K562 (cell line): ENCODE measurements at regions not wholly inside any gene's neighbourhood (a gene's known extent, or its start where the extent isn't known, plus 50 kb on each side); places are given as distances from the start of the nearest gene placed in this dataset.

Source experiments
- CCAR2 ChIP-seq: fragments of 200-400 bp; formaldehyde crosslinking; IDR thresholded peaks from 2 replicates; pipeline ENCODE4 v1.6.1; 2017; ENCODE audit warnings: mild to moderate bottlenecking, low read depth, low read length
- GABPA ChIP-seq: fragments of 200-800 bp; sonication (Bioruptor generic); conservative IDR thresholded peaks from 2 replicates; pipeline ENCODE4 v1.6.1; 2016; ENCODE audit warnings: low read depth, missing genetic modification characterization, missing compliant biosample characterization
- ILF3 ChIP-seq: fragments of 450-650 bp; IDR thresholded peaks from 2 replicates; pipeline ENCODE4 v1.6.1; 2018; ENCODE audit warnings: antibody characterized with exemption, mild to moderate bottlenecking, moderate library complexity, borderline replicate concordance
- JUND ChIP-seq, 2 experiments: IDR thresholded peaks; 2 replicates in 1 of 2; 3 replicates in 1 of 2; pipeline ENCODE4 v1.6.1; 2011; ENCODE audit warnings: borderline replicate concordance in 2 of 2, low read depth in 2 of 2, low read length in 2 of 2, improper control_type of control experiment in 1 of 2, missing biosample characterization in 1 of 2, missing genetic modification characterization in 1 of 2, missing genetic modification reagents in 1 of 2
- PHF20 ChIP-seq: fragments of 450-650 bp; IDR thresholded peaks from 2 replicates; pipeline ENCODE4 v1.6.1; 2018; ENCODE audit not compliant: partially characterized antibody
- TF ChIP-seq, protein P1 (sequence below), 2 experiments: IDR thresholded peaks; 2 replicates each; pipeline ENCODE4 v1.6.1; 2011; ENCODE audit warnings: borderline replicate concordance in 1 of 2, control low read depth in 1 of 2, low read depth in 1 of 2, low read length in 1 of 2, mild to moderate bottlenecking in 1 of 2, mixed read lengths in 1 of 2, moderate library complexity in 1 of 2; ENCODE audit not compliant: insufficient read depth in 1 of 2, insufficient read length in 1 of 2, poor library complexity in 1 of 2, severe bottlenecking in 1 of 2; ENCODE audit errors: extremely low read depth in 1 of 2
- TF ChIP-seq, protein P2 (sequence below): fragments of 200-400 bp; formaldehyde crosslinking; IDR thresholded peaks from 2 replicates; pipeline ENCODE4 v1.6.1; 2017; ENCODE audit warnings: mild to moderate bottlenecking, low read depth, low read length, moderate library complexity

DNA sequence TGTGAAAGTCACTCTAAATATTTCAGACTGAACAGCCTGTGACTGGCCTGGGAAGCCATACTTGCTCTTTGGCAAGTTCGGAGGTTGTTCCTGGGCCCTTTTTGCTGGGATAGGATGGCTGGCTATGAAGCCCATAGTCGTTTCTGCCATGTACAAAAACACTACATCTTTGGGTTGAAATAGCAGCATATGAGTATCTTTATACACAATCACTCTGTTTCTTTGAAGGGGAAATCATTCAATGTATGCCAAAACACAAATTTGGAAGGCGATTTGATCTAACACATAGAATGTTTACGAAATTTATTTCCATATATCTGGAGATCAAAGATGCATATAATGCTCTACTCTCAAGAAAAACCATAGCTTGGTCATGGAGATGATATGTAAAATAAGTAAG, 192.9 kb downstream of the SQOR start (continued):
- TF ChIP-seq, protein P1, sequence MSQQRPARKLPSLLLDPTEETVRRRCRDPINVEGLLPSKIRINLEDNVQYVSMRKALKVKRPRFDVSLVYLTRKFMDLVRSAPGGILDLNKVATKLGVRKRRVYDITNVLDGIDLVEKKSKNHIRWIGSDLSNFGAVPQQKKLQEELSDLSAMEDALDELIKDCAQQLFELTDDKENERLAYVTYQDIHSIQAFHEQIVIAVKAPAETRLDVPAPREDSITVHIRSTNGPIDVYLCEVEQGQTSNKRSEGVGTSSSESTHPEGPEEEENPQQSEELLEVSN (IDR thresholded peaks at IDR 0.05; ENCODE audit: borderline replicate concordance in 1 of 2, extremely low read depth in 1 of 2, insufficient read depth in 1 of 2, insufficient read length in 1 of 2, low read depth in 1 of 2, low read length in 1 of 2, poor library complexity in 1 of 2, severe bottlenecking in 1 of 2), result no peak
- TF ChIP-seq ILF3, result no peak
- TF ChIP-seq GABPA, result no peak
- no peak for TF ChIP-seq CCAR2
- TF ChIP-seq JUND (IDR thresholded peaks at IDR 0.05; ENCODE audit: borderline replicate concordance, low read depth, low read length), result no peak
- no peak for TF ChIP-seq JUND (tag; IDR thresholded peaks at IDR 0.05; ENCODE audit: borderline replicate concordance, low read depth, low read length)
- TF ChIP-seq, protein P2, sequence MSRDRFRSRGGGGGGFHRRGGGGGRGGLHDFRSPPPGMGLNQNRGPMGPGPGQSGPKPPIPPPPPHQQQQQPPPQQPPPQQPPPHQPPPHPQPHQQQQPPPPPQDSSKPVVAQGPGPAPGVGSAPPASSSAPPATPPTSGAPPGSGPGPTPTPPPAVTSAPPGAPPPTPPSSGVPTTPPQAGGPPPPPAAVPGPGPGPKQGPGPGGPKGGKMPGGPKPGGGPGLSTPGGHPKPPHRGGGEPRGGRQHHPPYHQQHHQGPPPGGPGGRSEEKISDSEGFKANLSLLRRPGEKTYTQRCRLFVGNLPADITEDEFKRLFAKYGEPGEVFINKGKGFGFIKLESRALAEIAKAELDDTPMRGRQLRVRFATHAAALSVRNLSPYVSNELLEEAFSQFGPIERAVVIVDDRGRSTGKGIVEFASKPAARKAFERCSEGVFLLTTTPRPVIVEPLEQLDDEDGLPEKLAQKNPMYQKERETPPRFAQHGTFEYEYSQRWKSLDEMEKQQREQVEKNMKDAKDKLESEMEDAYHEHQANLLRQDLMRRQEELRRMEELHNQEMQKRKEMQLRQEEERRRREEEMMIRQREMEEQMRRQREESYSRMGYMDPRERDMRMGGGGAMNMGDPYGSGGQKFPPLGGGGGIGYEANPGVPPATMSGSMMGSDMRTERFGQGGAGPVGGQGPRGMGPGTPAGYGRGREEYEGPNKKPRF, result no peak
- TF ChIP-seq PHF20, result no peak
- TF ChIP-seq, all 486 proteins: peak for 0
